ENCODE measurements at regions not wholly inside any gene's neighbourhood (a gene's known extent, or its start where the extent isn't known, plus 50 kb on each side); places are given as distances from the start of the nearest gene placed in this dataset.

GRCh38 chr20:43849496-43850186 lies 65.0 kb upstream of the TOX2 start (continued):
- peak; percentile 12; the same call in 1 of the 2 replicates for TF ChIP-seq SMC3 (IDR thresholded peaks at IDR 0.05; ENCODE audit: low read depth, low read length)

- CTCF ChIA-PET, result interaction anchor here (1.0 kb wide), 1 partner anchor 96 kb away, joined by 3 read pairs; no protein-coding TSS in a partner anchor
Observed at GRCh38 chr20:43846516-43846905, 68.1 kb upstream of the TOX2 start.

More at GRCh38 chr20:43846516-43846905, 68.1 kb upstream of the TOX2 start:
- dilution Hi-C loops (cut with HindIII; ENCODE audit: low sequenced_read_pairs, unreplicated experiment), result no loop called here
- Histone ChIP-seq H2BK20ac (ENCODE audit: low read depth, low read length) (peak overlapping the region; percentile 87), H3K4me1 (ENCODE audit: control insufficient read depth, insufficient read depth, low read length) (peaks cover 23% of the 10 kb centered on the region), H3K56ac (ENCODE audit: extremely low read depth, insufficient read depth, low read length) (no peak overlapping the region; the same call in 1 of the 2 replicates), H2AK9ac (replicated peaks; ENCODE audit: low read depth, low read length, poor library complexity) (peak overlapping the region; percentile 9), H3K27ac (ENCODE audit: insufficient read depth, low read length) (no peak overlapping the region), H3K27me3 (ENCODE audit: control insufficient read depth, insufficient read depth, low read length) (no peaks in the 10 kb centered on the region), H3K14ac (replicated peaks; ENCODE audit: low read depth, low read length) (peak overlapping the region; percentile 34; the same call in 1 of the 2 replicates), H2BK120ac (ENCODE audit: low read depth, low read length) (peak overlapping the region; percentile 49), H3K9me1 (ENCODE audit: insufficient read depth, low read length) (peaks cover 33% of the 10 kb centered on the region), H2AFZ (replicated peaks; ENCODE audit: low read length, poor library complexity) (peak overlapping the region; percentile 26), H3K23ac (ENCODE audit: low read depth, low read length) (0 out of 2 replicates have a peak overlapping the region, but pooled peaks have one; percentile 5), H3K18ac (ENCODE audit: low read depth, low read length) (no peak overlapping the region), H3K9ac (ENCODE audit: low read depth, low read length) (no peak overlapping the region), H4K8ac (ENCODE audit: low read depth in 2 of 2, low read length in 2 of 2) (no peak overlapping the region), H2AK5ac (ENCODE audit: low read depth, low read length) (peak overlapping the region; percentile 80), H3K79me1 (ENCODE audit: low read depth in 1 of 2, low read length in 2 of 2) (peaks cover 0 to 3% of the 10 kb centered on the region in 2 experiments; a peak in 1 of 4 replicates), H3K9me3 (ENCODE audit: control insufficient read depth, insufficient read depth, low read length) (no peaks in the 10 kb centered on the region), H4K91ac (ENCODE audit: insufficient read depth, low read depth, low read length) (peak overlapping the region; percentile 43), H3K36me3 (ENCODE audit: control insufficient read depth, insufficient read depth, low read length) (no peaks in the 10 kb centered on the region), H3K4me2 (ENCODE audit: low read depth, low read length) (no peak overlapping the region), H4K20me1 (ENCODE audit: insufficient read depth, low read length) (no peaks in the 10 kb centered on the region), H2BK15ac (ENCODE audit: low read depth, low read length) (peak overlapping the region; percentile 47; the same call in 2 of the 3 replicates), H4K5ac (ENCODE audit: low read depth, low read length) (no peak overlapping the region), H3K4me3 (ENCODE audit: insufficient read depth, low read depth, low read length) (no peak overlapping the region), H2BK5ac (ENCODE audit: low read depth, low read length, poor library complexity, severe bottlenecking) (no peak overlapping the region), H3K4ac (ENCODE audit: low read depth, low read length) (peak overlapping the region; percentile 74)
- WGBS, 2 experiments (ENCODE audit: extremely low coverage in 2 of 2, insufficient read length in 1 of 2), result no CpG with 5 or more reads among the region's 6 CpGs
- no peak for DNase-seq
- POLR2A ChIA-PET (ENCODE audit: unreplicated experiment), result no interaction called here
- in situ Hi-C loops (cut with MboI; ENCODE audit: low sequenced_read_pairs), result no loop called here
- intact Hi-C loops (cut with micrococcal nuclease), result no loop called here
- TF ChIP-seq BHLHE40 (IDR thresholded peaks at IDR 0.05; ENCODE audit: low read depth, low read length), result no peak
- ATAC-seq (ENCODE audit: low read depth), result no peak
- no TSS peak for BruUV-seq (replicated peaks)
